NCI-H2227 treated with DMSO at 0.1 percent for 48 hours (cell line): ENCODE measurements at regions not wholly inside any gene's neighbourhood (a gene's known extent, or its start where the extent isn't known, plus 50 kb on each side); places are given as distances from the start of the nearest gene placed in this dataset.
"Not testable (repeated sequence)": the region's sequence is repeated elsewhere in the genome, so short reads cannot be mapped to it uniquely, and the experiment has no call there.

Experiments
- DNase-seq: peaks from one replicate; lab custom pipeline; 2025; lab: John Stamatoyannopoulos, UW

DNA sequence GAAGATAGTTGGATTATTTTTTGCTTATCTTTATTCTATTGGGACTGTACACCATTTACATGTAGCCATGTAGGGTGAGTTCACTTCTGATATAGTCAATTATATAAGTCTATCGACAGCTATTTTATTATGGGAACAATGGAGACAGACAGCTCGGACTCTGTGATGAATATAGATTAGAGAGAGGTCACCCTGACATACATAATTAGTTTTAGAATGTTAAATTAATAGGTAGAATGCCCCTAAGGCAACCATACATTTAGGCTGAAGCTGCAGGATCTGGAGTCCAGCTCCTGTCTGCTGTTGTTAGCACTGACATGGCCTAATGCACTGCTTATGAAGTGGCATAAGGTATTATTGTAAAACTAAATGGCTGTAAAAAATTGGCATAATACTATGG, 700.8 kb downstream of the MAT2B start:
- no peak for DNase-seq

DNA sequence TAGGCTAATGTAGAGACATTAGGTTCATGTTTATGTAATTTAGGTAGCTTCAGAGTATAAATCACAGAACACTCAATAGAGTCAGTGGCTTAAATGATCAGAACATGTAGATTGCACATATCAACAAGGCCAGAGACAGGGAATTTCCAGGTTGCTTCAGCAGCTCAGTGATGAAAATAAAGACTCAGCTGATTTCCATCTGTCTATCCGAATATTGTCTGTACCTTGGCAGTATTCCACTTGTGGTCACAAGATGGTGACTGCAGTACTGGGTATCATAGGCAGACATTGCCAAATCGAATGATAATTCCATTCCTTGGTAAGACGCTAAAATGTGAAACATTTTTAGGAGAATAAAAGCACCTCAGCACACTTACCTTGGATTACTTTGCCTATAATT, 702.2 kb downstream of the MAT2B start:
- DNase-seq, result no peak

GRCh38 chr5:164210491-164210890, 705.1 kb downstream of the MAT2B start:
- no peak for DNase-seq

DNA sequence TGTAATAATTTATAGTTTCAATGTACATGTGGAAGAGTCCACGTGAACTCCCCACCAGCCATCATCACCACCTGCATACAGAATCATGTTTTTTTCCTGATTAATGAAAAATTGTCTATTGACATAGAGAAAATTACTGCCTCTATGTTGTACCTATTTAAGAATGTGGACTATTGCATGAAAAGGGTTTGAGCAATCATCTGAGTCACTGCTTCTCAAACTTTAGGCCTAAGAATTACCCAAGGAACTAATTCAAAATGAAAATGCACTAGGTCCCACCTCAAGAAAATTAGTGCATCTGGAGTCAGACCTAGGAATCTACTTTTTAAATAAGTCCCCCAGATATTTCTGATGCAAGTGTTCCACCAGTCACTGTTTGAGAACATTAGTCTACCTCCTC, 709.3 kb downstream of the MAT2B start:
- DNase-seq, result no peak

DNA sequence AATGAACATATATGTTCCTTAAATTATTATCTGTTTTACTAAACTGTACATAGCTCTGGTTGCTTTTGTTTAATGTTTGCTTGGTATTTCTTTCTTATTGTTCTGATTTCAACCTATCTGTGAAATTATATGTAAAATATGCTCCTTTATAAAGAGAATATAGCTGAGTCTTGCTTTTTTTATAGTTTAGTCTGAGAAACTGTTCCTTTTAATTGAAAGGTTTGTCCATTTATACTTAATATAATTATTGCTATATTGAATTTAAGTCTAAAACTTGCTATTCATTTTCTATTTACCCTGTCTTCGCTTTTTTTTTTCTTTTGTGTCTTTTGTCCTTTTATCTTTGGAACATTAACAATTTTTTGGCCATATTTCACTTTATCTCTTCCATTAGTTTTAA, 712.0 kb downstream of the MAT2B start:
- no peak for DNase-seq

DNA sequence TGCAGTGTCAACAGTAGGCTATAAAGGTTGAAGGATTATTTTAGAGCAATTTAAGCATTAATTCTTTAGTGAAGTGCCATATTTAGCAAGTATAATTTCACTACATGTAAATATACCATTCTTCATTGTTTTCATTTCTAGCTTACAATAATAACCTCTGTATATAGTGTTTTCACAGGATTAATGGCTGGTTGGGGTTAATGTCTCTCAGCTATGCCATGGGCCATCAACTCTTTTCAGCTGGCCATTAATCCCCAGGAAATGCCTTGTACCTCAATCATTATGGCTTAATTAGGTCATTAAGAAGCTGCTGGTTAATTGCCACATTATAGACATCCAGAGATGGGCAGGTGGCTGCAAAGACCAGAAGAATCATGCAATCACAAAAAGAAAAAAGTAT, 715.1 kb downstream of the MAT2B start:
- DNase-seq, result no peak

GRCh38 chr5:164224236-164224635, 718.8 kb downstream of the MAT2B start:
- DNase-seq, result no peak

- DNase-seq, result no peak
These were observed 719.4 kb downstream of the MAT2B start for GRCh38 chr5:164224772-164225171.

DNA sequence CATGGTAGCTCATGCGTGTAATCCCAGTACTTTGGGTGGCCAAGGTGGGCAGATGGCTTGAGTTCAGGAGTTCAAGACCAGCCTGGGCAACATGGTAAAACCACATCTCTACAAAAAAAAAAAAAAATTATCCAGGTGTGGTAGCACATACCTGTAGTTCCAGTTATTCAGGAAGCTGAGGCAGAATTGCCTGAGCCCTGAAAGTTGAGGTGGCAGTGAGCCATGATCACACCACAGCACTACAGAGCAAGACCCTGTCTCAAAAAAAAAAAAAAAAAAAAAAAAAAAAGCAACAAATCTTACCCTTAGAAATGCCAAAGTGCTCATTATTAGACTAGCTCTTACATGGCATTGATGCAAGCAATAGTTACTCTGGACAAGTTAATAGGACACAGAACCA, 724.9 kb downstream of the MAT2B start:
- no peak for DNase-seq

DNA sequence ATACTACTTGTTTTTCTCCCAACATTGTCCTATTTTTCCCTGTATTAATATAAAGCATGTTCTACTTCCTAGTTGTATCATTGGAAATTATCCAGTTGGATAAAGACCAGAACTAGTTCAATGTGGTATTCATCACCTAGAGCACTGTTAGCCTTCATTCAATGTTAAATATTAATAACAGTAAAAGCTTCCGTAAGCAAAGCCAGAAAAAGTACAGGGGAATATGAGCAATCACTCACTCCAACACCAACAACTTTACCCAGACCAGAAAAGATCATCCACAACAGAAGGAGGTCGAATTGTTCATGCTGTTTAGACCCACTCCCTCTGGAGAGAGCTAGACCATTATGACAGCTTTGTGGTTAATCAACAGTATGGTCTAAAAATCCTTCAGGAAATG, 728.4 kb downstream of the MAT2B start:
- DNase-seq, result no peak

DNA sequence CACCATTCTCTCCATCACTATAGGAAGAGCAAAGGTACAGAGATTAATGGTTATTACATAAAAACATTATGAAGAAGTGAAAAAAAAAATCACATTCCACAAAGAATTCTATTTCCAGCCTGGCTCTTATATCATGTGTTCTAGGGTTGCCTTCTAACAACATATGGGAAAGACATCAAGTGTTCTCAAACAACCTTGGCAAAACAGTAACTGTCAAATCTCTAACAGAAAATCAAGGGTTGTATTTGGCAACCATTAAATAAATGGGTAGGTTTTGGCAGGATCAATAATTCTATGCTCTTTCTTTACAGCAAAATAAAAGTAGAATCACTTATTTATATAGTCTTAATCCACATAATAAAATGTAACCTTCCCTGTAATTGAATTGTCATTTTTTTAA, 728.9 kb downstream of the MAT2B start:
- no peak for DNase-seq

DNA sequence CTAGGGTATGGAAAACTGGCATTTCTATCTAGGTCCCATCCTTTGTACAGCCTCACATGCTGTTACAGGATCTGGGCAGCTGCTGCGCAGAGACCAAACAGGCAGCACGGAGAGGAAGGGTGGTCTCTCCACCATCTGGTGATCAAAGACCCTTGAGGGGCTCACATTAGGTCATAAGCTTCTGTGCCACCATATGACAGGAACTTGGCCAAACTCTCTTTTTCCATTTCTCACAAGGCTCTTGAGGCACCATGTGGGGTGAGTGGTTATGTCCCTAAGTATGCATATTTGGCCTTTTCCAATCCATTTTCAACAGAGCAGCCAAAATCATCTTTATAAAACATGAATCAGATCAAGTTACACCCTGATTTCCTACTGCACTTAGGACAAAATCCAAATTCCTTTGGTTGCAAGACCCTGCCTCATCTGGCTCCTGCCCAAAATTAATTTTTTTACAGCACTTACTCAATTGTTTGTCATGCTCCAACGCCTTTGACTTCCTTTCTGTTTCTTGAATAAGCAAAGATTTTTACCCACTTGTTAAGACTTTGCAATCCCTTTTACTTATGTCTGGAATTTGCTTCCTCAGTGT, 730.0 kb downstream of the MAT2B start:
- DNase-seq, result no peak

GRCh38 chr5:164237486-164237885, 732.1 kb downstream of the MAT2B start:
- DNase-seq, result no peak

DNA sequence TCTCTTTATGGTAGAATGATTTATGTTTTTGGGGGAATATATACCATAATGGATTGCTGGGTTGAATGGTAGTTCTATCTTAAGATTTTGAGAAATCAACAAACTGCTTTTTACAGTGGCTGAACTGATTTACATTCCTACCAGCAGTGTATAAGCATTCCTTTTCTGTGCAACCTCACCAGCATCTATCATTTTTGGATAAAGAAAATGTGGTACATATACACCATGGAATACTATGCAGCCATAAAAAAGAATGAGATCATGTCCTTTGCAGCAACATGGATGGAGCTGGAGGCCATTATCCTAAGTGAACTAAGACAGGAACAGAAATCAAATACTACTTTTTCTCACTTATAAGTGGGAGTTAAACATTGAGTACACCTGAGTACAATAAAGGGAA, 746.4 kb downstream of the MAT2B start:
- not testable (repeated sequence) for DNase-seq

GRCh38 chr5:164253764-164254163, 748.3 kb downstream of the MAT2B start:
- no peak for DNase-seq

DNA sequence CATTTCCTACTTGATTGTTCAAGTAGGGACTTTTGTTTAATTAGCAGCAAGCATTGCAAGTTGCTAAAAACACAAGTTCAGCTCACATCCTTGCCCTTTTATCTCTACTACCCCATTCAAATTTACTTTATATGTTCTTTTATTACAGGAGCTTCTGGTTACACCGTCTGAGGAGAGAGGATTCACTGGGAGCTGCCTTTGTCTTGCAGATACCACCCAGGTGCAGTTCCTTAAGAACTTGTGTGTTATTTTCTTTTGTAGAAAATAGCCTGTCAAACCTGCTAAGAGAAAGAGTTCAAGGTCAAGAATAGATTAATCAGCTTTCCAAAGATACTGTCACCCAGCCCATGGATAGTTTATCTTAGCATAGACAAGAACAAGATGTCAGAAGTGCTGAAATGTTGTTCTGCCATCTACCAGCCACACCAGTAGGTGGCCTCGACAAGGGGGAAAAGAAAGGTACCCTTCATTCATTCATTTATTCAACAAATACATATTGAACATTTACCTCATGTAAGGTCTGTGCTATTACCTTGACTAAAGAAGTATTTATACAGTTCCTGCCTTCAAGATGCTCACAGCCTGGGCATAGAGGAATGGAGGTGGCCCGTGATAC, 750.3 kb downstream of the MAT2B start:
- no peak for DNase-seq

DNA sequence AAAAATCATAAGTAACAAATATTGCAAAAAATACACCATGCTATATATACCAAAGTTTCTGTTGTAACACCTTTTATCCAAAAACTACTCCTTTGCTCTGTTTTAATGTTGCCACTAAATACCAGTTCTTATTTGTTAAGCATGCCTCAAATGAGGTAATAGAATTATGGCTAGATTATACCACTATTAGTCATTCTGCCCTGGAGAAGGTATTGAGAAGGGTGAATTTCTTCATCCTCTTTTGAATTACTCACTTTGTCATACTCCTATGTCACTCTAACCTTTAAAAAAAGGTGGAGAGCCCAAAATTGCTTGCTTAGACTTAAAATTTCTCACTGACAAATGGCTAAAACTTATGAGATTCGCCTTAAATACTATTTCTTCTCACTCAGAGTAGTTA, 750.9 kb downstream of the MAT2B start:
- DNase-seq, result no peak

- DNase-seq, result no peak
These were observed 751.5 kb downstream of the MAT2B start for GRCh38 chr5:164256954-164257353.

DNA sequence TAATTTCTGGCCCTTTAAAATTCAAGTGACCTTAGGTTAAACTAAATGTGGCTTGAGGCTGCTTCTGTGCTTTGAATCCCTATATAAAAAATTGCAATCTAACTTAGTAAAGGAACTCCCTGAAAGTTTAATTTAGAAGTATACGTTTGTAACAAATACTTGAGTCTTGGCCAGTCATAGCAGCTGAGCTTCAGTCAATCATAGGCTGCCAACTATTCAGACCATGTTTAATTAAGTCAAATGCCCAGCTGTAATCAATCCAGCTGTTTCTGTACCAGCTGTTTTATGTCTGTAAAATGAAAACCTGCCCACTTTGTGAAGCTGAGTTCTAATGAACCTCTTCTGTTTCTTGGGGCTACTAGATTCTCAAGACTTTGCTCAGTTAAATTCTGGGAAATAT, 760.1 kb downstream of the MAT2B start:
- DNase-seq, result no peak

GRCh38 chr5:164266571-164266970, 761.2 kb downstream of the MAT2B start:
- DNase-seq, result no peak

DNA sequence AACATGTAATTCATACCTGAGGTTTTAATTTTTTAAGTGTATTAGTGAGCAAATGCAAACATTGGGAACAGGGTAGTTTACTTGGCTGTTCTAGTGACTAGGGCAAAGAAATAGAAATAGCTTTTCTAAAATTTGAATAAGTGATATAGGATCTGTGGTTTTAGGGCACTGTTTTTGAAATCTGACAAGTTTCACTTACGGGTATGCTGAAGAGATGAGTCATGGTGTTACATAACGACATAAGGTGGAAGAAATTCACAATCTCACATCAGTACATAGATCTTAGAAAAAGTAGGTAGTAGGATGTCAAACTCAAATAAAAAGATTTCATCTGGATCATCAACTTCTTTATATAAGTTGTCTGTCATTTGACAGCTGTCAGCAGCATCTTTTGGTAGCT, 772.3 kb downstream of the MAT2B start:
- DNase-seq, result no peak

DNA sequence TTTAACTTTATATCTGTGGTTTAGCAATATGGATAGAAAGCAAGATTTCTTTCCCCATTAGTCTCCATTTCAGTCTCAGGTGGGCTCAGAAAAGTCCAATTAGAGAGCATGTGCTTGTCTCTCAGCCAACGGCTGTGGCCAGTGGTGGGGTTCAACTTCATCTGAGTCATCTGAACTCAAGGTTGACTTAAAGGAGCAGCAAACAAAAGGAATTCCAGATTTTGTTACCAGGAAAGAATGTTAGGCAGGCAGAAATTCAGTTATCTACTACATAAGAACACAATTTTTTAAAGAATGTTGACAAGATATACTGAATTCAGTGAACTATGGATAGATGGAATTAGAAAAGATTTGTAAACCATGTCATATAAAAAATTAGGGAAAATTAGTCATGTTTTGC, 784.1 kb downstream of the MAT2B start:
- DNase-seq, result no peak

- no peak for DNase-seq
These were observed 791.2 kb downstream of the MAT2B start for GRCh38 chr5:164296603-164297080.

- DNase-seq, result no peak
These were observed 792.7 kb downstream of the MAT2B start for GRCh38 chr5:164298165-164298564.
